ENCODE measurements at regions not wholly inside any gene's neighbourhood (a gene's known extent, or its start where the extent isn't known, plus 50 kb on each side); places are given as distances from the start of the nearest gene placed in this dataset.

DNA sequence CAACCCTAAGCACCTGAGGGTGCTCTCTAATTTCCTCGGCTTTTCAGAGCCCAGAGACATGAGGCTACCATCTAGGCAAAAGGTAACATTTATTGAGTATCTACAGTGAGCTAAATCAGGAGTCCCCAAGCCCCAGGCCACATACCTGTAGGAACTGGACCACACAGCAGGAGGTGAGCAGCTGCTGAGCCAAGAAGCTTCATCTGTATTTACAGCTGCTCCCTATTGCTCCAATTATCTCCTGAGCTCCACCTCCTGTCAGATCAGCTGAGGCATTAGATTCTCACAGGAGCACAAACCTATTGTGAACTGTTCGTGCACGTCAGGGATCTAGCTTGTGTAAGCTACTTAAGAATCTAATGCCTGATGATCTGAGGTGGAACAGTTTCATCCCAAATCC is 70.2 kb downstream of the RND3 start:
- DNase-seq, result no peak

GRCh38 chr2:150415022-150415421 is 72.4 kb downstream of the RND3 start:
- no peak for DNase-seq

- no peak for DNase-seq
Measured at GRCh38 chr2:150413910-150414309, 73.6 kb downstream of the RND3 start.

DNA sequence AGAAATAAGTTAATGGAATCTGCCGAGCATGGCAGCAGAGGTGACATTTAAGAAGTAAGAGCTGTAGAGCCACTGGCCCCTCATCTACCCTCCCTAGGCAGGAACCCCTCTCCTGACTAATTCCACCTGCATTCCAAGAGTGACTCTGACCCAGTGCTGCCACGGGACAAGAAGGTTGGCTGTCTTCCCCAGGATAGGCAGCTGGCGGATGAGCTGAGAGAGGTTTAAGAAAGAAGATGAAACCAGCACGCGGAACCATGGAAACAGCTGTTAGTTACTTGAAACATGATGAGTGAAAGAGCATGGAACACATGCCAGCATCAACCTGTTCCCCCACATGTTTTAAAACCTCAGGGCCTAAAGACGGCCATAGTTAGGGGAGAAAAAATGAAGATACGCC is 74.1 kb downstream of the RND3 start:
- DNase-seq, result no peak

DNA sequence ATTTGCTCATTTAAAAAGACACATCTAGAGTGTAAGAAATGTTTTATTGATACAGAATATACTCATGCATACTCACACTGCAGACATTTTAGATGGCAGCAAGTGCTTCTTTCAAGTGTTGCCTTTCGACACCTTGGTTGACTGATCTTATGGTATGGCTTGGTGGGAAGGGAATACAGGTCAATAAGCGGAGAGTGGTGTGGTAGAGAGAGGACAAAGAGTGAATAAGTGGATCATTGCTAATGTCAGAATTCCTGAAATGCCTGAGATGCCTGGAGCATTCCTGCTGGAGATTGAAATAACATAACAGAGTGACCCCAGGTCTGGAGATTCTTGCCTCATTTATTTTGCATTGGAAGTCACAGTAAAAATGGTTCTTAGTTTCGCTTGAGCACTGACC is 76.7 kb downstream of the RND3 start:
- DNase-seq, result peak; percentile 77

DNA sequence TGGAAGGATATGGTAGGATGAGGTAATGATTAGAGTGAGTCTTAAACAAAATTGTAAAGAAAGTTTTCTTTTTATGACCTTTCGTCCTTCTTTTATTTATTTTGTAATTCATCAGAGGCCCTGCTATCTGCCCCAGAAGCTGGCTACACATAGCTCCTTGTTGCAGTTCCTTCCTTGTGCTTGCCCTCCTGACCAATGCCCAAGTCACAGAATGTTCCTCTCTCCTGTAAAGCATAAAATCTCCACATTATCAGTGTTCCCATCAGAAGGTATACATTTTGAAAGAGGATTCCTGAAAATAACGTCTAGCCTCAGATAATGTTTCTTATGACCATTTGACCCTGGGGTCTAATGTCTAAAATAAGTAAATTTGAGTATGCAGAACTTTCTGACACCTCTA is 78.3 kb downstream of the RND3 start:
- DNase-seq, result no peak

DNA sequence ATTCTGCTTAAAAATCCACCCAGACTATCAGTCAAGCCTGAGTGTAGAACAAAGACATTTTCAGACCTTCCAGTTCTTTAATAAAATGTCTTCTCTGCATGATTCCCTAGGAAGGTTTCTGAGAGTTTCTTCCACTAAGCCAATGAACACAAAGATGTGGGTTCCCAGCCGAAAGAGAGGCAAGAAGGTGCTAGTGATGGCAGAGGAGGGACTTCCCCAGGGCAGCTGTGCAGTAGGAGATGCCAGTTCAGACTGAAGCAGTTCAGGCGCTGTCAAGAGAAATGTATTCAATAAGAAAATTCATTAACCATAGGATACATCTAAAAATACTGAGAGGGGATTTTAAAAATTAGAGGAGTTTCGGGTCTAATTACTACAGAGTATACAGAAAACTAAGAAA is 83.3 kb downstream of the RND3 start:
- no peak for DNase-seq

GRCh38 chr2:150403457-150403856 is 84.0 kb downstream of the RND3 start:
- DNase-seq, result no peak

- DNase-seq, result no peak
Measured at GRCh38 chr2:150402953-150403352, 84.5 kb downstream of the RND3 start.

GRCh38 chr2:150400849-150401248 is 86.6 kb downstream of the RND3 start:
- DNase-seq, result no peak

- DNase-seq, result no peak
Measured at GRCh38 chr2:150392614-150393013, 94.9 kb downstream of the RND3 start.

- DNase-seq, result no peak
Measured at GRCh38 chr2:150391779-150392178, 95.7 kb downstream of the RND3 start.

DNA sequence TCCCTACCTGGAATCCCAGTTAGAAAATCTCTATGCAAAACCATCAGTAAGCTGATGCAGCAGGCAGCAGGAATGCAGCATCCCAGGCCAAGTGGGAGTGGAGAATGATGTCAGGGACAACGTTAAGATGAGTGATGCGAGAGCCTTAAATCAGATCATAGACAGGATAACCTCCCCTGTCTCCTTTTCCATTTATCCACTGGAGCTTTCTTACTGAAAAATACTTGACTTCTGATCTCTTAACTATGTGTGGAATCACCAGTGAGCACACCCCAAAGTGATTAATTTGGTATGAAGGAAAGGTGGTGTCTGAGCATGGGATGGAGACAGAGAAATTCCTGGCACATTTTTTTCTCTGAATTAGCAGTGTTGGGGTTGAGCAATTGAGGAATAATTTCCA is 98.0 kb downstream of the RND3 start:
- DNase-seq, result no peak

DNA sequence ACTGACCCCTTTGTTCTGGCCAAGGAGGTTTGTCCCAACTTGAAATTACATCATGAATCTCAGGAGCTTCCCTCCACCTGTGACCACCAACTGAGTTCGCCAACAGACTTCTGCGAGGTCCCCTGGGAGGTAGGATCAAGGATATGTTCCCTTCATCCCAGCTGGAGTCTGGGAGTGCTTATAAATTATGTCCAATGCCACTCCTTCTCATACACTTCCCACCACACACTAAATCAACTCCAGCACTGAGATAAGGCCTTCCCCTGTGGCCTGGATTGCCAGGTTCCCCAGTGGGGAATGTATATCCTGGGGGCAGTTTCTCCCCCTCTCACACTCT is 99.2 kb downstream of the RND3 start:
- DNase-seq, result no peak

GRCh38 chr2:150387586-150388288 is 99.7 kb downstream of the RND3 start:
- no peak for DNase-seq

DNA sequence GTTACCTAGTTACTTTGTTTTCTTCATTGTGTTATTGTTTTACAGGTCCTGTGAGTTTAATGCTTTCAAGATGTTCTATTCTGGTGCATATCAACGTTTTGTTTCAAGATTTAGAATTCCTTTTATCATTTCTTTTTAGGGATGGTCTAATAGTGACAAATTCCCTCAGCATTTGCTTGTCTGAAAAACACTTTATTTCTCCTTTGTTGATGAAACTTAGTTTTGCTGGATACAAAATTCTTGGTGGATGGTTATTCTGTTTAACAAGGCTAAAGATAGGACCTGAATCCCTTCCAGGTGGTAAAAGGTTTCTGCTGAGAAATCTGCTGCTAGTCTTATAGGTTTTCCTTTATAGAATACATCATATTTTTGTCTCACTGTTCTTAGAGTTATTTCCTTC is 102.3 kb downstream of the RND3 start:
- no peak for DNase-seq

GRCh38 chr2:150383587-150383986 is 103.9 kb downstream of the RND3 start:
- DNase-seq, result no peak

DNA sequence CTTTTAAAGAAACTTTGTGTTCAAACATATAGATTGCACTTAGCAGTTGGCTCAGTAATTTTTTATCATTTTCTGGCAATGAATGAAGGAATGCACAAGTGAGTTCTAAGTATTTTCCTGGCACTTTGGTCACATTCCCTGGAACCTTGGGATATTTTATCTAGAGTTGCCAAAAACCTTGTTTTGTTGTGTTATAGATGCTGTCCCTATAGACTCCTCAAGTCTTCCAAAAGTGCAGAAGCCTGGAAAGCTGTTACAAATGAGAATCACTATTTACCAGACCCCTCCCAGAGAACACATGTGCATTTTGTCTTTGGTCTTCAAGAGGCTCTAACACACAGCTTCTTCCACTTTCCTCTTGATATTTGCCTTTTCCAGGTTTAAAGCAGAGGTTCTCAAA is 108.3 kb downstream of the RND3 start:
- no peak for DNase-seq

DNA sequence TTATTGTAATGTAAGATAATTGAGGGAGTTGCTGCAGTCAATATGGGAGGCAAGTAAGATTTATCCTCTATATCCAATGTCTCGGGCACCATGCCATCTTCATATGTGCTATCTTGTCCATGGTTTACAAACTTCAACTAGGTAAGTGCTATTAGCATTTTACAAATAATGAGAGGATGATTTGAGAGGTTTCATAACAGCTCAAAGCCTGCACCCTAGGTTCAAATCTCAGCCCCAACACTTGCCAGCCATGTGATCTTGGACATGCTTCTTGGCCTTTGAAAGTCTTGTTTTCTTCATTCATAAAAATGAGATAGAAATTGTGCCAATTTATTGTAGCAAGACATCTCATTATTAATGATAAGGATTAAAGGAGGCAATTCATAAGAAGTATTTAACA is 108.8 kb downstream of the RND3 start:
- DNase-seq, result no peak

DNA sequence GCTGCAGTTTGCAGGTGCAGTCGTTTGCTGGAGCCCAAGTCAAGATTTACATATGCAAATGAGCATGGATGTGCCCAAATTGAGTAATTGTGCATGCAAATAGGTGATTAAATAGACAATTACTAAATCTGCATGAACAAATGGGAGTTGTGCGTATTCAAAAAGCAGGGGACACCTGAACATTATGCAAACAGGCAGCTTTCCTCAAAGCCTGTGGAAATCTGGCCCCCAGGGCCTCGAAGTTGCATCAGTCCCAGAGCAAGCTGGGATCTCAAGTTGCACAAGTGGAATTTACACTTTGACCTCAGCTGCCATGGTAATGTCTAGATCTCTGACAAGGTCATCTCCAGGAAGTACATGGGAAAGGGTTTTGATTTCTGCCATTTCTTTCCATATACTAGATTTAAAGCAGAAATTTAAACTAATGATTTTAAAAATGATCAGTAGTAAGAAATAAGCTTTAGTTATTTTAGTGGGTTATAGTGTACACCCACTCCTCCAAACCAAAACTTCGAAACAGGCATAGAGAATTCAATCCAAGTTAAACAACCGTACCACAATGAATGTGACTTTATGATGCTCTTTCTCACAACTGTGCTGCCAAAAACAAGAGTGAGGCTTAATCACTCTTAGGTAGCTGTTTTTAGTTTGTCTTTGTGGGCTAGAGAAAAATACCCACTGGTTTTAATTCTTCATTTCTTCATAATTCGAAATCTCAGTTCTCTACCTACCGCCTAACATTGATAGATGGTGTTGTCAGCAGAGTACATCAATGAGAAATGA is 110.7 kb downstream of the RND3 start:
- no peak for DNase-seq

- no peak for DNase-seq
Measured at GRCh38 chr2:150375333-150375732, 112.1 kb downstream of the RND3 start.

- no peak for DNase-seq
Measured at GRCh38 chr2:150374492-150374891, 113.0 kb downstream of the RND3 start.

DNA sequence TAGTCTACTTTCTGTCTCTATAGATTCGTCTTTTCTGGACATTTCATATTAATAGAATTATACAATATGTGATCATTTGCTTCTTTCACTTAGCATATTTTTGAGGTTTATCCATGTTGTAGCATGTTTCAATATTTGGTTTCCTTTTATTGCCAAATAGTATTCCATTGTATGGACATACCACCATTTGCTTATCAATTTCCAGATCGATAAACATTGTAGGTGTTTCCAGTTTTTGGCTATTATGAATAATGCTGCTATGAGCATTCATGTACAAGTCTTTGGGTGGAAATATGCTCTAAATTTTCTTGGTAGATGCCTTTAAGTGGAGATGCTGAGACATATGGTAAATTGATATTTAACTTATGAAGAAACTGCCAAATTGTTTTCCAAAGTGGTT is 114.1 kb downstream of the RND3 start:
- DNase-seq, result no peak

- no peak for DNase-seq
Measured at GRCh38 chr2:150371044-150371818, 116.2 kb downstream of the RND3 start.
